Panc1 (cell line): ENCODE measurements at regions not wholly inside any gene's neighbourhood (a gene's known extent, or its start where the extent isn't known, plus 50 kb on each side); places are given as distances from the start of the nearest gene placed in this dataset.

Source experiments
- ATAC-seq: fragments of 200-7000 bp; cut with Tn5 transposase; 2 replicates; pipeline ENCODE4 v1.9.1; 2020; ENCODE audit warnings: mild to moderate bottlenecking, moderate library complexity
- BruUV-seq: library from RNA; stranded (reverse); fragments of 400-500 nt; replicated peaks from 2 replicates; lab custom pipeline; 2021; lab: Mats Ljungman, UMichigan
- CTCF ChIA-PET: fragments of 300-600 bp; sonication (Branson Sonifier 250); formaldehyde crosslinking; loops from one replicate; lab custom pipeline; 2022; ENCODE audit warnings: antibody characterized with exemption; lab: Charles Lee
- POLR2A ChIA-PET: fragments of 300-600 bp; sonication (Branson Sonifier 250); formaldehyde crosslinking; loops from one replicate; lab custom pipeline; 2022; ENCODE audit warnings: antibody characterized with exemption; lab: Charles Lee
- DNase-seq: peaks from one replicate; pipeline ENCODE4 v3.0.0-alpha.2; 2010; ENCODE audit warnings: low read depth, low spot score
- H3K27ac ChIP-seq: 2 replicates; pipeline ENCODE4 v1.5.1; 2011; ENCODE audit warnings: mild to moderate bottlenecking, low read length, inconsistent platforms
- H3K27me3 ChIP-seq: fragments of 200-500 bp; sonication (Bioruptor generic); 2 replicates; pipeline ENCODE4 v1.6.0; 2014; ENCODE audit warnings: low read length, inconsistent platforms; ENCODE audit not compliant: control insufficient read depth, insufficient read depth
- H3K36me3 ChIP-seq: fragments of 200-500 bp; sonication (Bioruptor generic); 2 replicates; pipeline ENCODE4 v1.5.1; 2014; ENCODE audit warnings: inconsistent platforms, mild to moderate bottlenecking, low read length, moderate library complexity; ENCODE audit not compliant: control insufficient read depth, insufficient read depth
- H3K4me1 ChIP-seq: 2 replicates; pipeline ENCODE4 v1.5.1; 2011; ENCODE audit warnings: inconsistent platforms, mild to moderate bottlenecking, low read length, moderate library complexity; ENCODE audit not compliant: control insufficient read depth, insufficient read depth
- H3K4me3 ChIP-seq, 2 experiments: 2 replicates each; pipeline ENCODE4 v1.5.1; 2011 to 2012; ENCODE audit warnings: low read depth in 2 of 2, low read length in 2 of 2, mild to moderate bottlenecking in 2 of 2, inconsistent platforms in 1 of 2, moderate library complexity in 1 of 2
- H3K9me3 ChIP-seq: fragments of 200-500 bp; sonication (Bioruptor generic); 2 replicates; pipeline ENCODE4 v1.5.1; 2014; ENCODE audit warnings: low read depth, mild to moderate bottlenecking, inconsistent platforms, low read length, moderate library complexity; ENCODE audit not compliant: control insufficient read depth, insufficient read depth
- POLR2AphosphoS5 ChIP-seq: IDR thresholded peaks from 2 replicates; pipeline ENCODE4 v1.6.1; 2012; ENCODE audit warnings: mild to moderate bottlenecking, low read depth, low read length, moderate library complexity
- SIN3A ChIP-seq: IDR thresholded peaks from 2 replicates; pipeline ENCODE4 v1.6.1; 2012; ENCODE audit warnings: low read depth, mild to moderate bottlenecking, low read length, moderate library complexity, borderline replicate concordance; ENCODE audit not compliant: insufficient read depth
- TCF7L2 ChIP-seq: IDR thresholded peaks from 2 replicates; pipeline ENCODE4 v1.6.1; 2011; ENCODE audit warnings: mild to moderate bottlenecking, low read depth, low read length, inconsistent platforms
- in situ Hi-C: cut with HindIII; loops from 2 replicates; pipeline ENCODE4 v1.10.0; 2016; ENCODE audit warnings: low sequenced_read_pairs, low pct_unique_long_range_greater_than_20kb
- intact Hi-C: fragments of 100-400 bp; cut with micrococcal nuclease; formaldehyde crosslinking; loops from one replicate; pipeline ENCODE4 v1.10.0; 2022; ENCODE audit not compliant: unreplicated experiment
- TF ChIP-seq, protein P1 (sequence below), 2 experiments: IDR thresholded peaks; 2 replicates each; pipeline ENCODE4 v1.6.1; 2011 to 2012; ENCODE audit warnings: low read depth in 2 of 2, control low read depth in 1 of 2, low read length in 1 of 2, mild to moderate bottlenecking in 1 of 2, moderate library complexity in 1 of 2; ENCODE audit not compliant: insufficient read depth in 1 of 2
- TF ChIP-seq, protein P2 (sequence below): fragments of 450-650 bp; IDR thresholded peaks from 2 replicates; pipeline ENCODE4 v1.5.1; 2017; ENCODE audit warnings: mild to moderate bottlenecking

DNA sequence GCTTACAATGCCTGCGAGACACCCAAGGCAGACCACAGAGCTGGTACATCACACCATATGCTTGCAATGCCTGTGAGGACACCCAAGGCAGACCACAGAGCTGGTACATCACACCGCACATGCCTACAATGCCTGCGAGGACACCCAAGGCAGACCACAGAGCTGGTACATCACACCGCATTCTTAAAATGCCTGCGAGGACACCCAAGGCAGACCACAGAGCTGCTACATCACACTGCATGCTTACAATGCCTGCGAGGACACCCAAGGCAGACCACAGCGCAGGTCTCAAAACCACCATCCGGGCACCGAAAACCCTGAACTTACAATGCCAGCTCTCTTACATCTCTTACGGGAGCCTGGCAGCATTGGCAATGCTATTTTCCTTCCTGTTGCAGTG is 799.6 kb downstream of the GALR1 start:
- H3K9me3 ChIP-seq: no peaks in the 10 kb centered on the region
- no peaks in the 10 kb centered on the region for H3K36me3 ChIP-seq
- CTCF ChIA-PET: no interaction called here
- POLR2A ChIA-PET: no interaction called here
- H3K27me3 ChIP-seq: peaks cover 22% of the 10 kb centered on the region
- no peak overlapping the region for H3K27ac ChIP-seq
- ATAC-seq: no peak
- no peak for DNase-seq
- no peak overlapping the region for H3K4me3 ChIP-seq
- no TSS peak for BruUV-seq
- intact Hi-C loops (no loop called here), in situ Hi-C loops (no loop called here)
- H3K4me1 ChIP-seq: no peaks in the 10 kb centered on the region
- TF ChIP-seq SIN3A: no peak
- no peak for TF ChIP-seq TCF7L2
- no peak for TF ChIP-seq POLR2AphosphoS5
- TF ChIP-seq, protein P1, sequence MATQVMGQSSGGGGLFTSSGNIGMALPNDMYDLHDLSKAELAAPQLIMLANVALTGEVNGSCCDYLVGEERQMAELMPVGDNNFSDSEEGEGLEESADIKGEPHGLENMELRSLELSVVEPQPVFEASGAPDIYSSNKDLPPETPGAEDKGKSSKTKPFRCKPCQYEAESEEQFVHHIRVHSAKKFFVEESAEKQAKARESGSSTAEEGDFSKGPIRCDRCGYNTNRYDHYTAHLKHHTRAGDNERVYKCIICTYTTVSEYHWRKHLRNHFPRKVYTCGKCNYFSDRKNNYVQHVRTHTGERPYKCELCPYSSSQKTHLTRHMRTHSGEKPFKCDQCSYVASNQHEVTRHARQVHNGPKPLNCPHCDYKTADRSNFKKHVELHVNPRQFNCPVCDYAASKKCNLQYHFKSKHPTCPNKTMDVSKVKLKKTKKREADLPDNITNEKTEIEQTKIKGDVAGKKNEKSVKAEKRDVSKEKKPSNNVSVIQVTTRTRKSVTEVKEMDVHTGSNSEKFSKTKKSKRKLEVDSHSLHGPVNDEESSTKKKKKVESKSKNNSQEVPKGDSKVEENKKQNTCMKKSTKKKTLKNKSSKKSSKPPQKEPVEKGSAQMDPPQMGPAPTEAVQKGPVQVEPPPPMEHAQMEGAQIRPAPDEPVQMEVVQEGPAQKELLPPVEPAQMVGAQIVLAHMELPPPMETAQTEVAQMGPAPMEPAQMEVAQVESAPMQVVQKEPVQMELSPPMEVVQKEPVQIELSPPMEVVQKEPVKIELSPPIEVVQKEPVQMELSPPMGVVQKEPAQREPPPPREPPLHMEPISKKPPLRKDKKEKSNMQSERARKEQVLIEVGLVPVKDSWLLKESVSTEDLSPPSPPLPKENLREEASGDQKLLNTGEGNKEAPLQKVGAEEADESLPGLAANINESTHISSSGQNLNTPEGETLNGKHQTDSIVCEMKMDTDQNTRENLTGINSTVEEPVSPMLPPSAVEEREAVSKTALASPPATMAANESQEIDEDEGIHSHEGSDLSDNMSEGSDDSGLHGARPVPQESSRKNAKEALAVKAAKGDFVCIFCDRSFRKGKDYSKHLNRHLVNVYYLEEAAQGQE (IDR thresholded peaks at IDR 0.05; ENCODE audit: insufficient read depth in 1 of 2, low read depth in 2 of 2, low read length in 1 of 2): no peak
- TF ChIP-seq, protein P2, sequence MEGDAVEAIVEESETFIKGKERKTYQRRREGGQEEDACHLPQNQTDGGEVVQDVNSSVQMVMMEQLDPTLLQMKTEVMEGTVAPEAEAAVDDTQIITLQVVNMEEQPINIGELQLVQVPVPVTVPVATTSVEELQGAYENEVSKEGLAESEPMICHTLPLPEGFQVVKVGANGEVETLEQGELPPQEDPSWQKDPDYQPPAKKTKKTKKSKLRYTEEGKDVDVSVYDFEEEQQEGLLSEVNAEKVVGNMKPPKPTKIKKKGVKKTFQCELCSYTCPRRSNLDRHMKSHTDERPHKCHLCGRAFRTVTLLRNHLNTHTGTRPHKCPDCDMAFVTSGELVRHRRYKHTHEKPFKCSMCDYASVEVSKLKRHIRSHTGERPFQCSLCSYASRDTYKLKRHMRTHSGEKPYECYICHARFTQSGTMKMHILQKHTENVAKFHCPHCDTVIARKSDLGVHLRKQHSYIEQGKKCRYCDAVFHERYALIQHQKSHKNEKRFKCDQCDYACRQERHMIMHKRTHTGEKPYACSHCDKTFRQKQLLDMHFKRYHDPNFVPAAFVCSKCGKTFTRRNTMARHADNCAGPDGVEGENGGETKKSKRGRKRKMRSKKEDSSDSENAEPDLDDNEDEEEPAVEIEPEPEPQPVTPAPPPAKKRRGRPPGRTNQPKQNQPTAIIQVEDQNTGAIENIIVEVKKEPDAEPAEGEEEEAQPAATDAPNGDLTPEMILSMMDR: no peak

DNA sequence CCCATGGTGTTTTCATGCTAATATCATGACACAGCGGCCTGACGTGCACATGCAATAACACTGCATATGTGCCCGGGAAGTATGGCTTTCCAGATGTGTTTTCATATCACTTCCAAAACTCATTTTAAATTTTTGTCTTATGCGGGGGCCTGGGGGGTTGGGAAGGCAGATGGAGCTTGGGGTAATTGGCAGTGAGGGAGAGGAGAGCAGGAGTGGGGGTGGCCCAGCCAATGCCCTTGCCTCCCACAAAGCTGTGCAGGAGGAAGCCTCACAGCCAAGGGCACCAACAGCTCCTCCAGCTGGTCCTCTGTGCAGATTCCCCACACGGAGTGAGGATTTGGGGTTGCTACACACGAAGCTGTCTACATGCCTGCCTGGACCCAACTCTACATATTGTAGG is 805.2 kb downstream of the GALR1 start:
- ATAC-seq (no peak), DNase-seq (no peak)
- intact Hi-C loops: no loop called here
- peaks cover 6% of the 10 kb centered on the region; the same call in 1 of the 2 replicates for H3K27me3 ChIP-seq
- no peaks in the 10 kb centered on the region for H3K9me3 ChIP-seq
- no peaks in the 10 kb centered on the region for H3K4me1 ChIP-seq
- in situ Hi-C loops: no loop called here
- TF ChIP-seq POLR2AphosphoS5 (no peak), SIN3A (no peak), TCF7L2 (no peak)
- TF ChIP-seq, protein P2: no peak
- TF ChIP-seq, protein P1 (IDR thresholded peaks at IDR 0.05; ENCODE audit: insufficient read depth in 1 of 2, low read depth in 2 of 2, low read length in 1 of 2): no peak
- ChIA-PET CTCF (no interaction called here), POLR2A (no interaction called here)
- no peaks in the 10 kb centered on the region for H3K36me3 ChIP-seq
- H3K4me3 ChIP-seq: no peak overlapping the region
- BruUV-seq: no TSS peak
- H3K27ac ChIP-seq: no peak overlapping the region
